Aorta (tissue), 5 donors: ENCODE measurements at regions not wholly inside any gene's neighbourhood (a gene's known extent, or its start where the extent isn't known, plus 50 kb on each side); places are given as distances from the start of the nearest gene placed in this dataset.

Source experiments
- ATAC-seq: fragments of 200-7000 bp; cut with Tn5 transposase; one replicate; pipeline ENCODE4 v1.9.1; 2022; ENCODE audit warnings: moderate library complexity; ENCODE audit not compliant: low FRiP score
- DNase-seq, 2 donors: peaks; one replicate each; pipeline ENCODE4 v3.0.0-alpha.2; 2020
- H3K27ac ChIP-seq, 2 donors: one replicate each; pipeline ENCODE4 v1.5.1; 2013; ENCODE audit warnings: low read length in 2 of 2, mild to moderate bottlenecking in 2 of 2, moderate library complexity in 2 of 2, control low read depth in 1 of 2, inconsistent platforms in 1 of 2, low read depth in 1 of 2
- H3K27me3 ChIP-seq, 2 donors: one replicate each; pipeline ENCODE4 v1.6.1; 2013; ENCODE audit warnings: control low read depth in 1 of 2, low read length in 1 of 2, mild to moderate bottlenecking in 1 of 2, moderate library complexity in 1 of 2; ENCODE audit not compliant: insufficient read depth in 2 of 2, control insufficient read depth in 1 of 2
- H3K36me3 ChIP-seq, 2 donors: one replicate each; pipeline ENCODE4 v1.6.1; 2013; ENCODE audit warnings: control low read depth in 1 of 2, low read length in 1 of 2, mild to moderate bottlenecking in 1 of 2; ENCODE audit not compliant: insufficient read depth in 2 of 2, control insufficient read depth in 1 of 2
- H3K4me1 ChIP-seq, 2 donors: one replicate each; pipeline ENCODE4 v1.6.1; 2013; ENCODE audit warnings: low read length in 2 of 2, control low read depth in 1 of 2, mild to moderate bottlenecking in 1 of 2, moderate library complexity in 1 of 2; ENCODE audit not compliant: insufficient read depth in 2 of 2, control insufficient read depth in 1 of 2
- H3K4me3 ChIP-seq, 2 donors: one replicate each; pipeline ENCODE4 v1.5.1; 2013; ENCODE audit warnings: low read length in 2 of 2, control low read depth in 1 of 2, mild to moderate bottlenecking in 1 of 2
- H3K9me3 ChIP-seq: one replicate; pipeline ENCODE4 v1.6.1; 2013; ENCODE audit warnings: mild to moderate bottlenecking, low read length; ENCODE audit not compliant: control insufficient read depth
- WGBS, 2 donors: extraction: QIAGEN DNeasy Blood & Tissue Kit; methylation state at CpG; one replicate each; pipeline ENCODE4 v1.1.7; 2013; 5-methylcytosine and 5-hydroxymethylcytosine counted together
- intact Hi-C, 2 donors: fragments of 100-400 bp; cut with DNase I; formaldehyde crosslinking; loops; one replicate each; pipeline versions ENCODE4 v1.14.2 to v1.15.0; 2022
- donor health status: healthy with polysubstance abuse.
- donor health status: Bipolar disorder and iron deficiency.
- donor health status: DM: no; HTN: no; CAD: no.
- donor health status: DM: no; HTN: no; CAD: no.
- donor health status: DM: yes; HTN: yes; CAD: no.

GRCh38 chr10:22058201-22058600 is 54.7 kb upstream of the DNAJC1 start:
- intact Hi-C loops = loop anchor here in 1 of 2 donors (5.0 kb wide), 1 partner anchor 459 kb away; no protein-coding TSS in a partner anchor

GRCh38 chr10:22054961-22055360 is 51.4 kb upstream of the DNAJC1 start:
- DNase-seq (no peak), ATAC-seq (no peak)
- no peaks in the 10 kb centered on the region for H3K27me3 ChIP-seq
- no peaks in the 10 kb centered on the region for H3K36me3 ChIP-seq
- intact Hi-C loops = loop anchor here in 1 of 2 donors (5.0 kb wide), 1 partner anchor 462 kb away; no protein-coding TSS in a partner anchor
- H3K9me3 ChIP-seq = no peaks in the 10 kb centered on the region
- WGBS, 2 donors = 28% methylated on average over 1 of the region's 1 CpG
- no peak overlapping the region for H3K4me3 ChIP-seq
- no peak overlapping the region for H3K27ac ChIP-seq
- no peaks in the 10 kb centered on the region for H3K4me1 ChIP-seq

More at GRCh38 chr10:22058201-22058600, 54.7 kb upstream of the DNAJC1 start:
- H3K4me1 ChIP-seq = no peaks in the 10 kb centered on the region
- no peak for DNase-seq
- no peaks in the 10 kb centered on the region for H3K27me3 ChIP-seq
- no peak for ATAC-seq
- H3K9me3 ChIP-seq = peaks cover 3% of the 10 kb centered on the region
- 25 to 33% methylated on average over 2 of the region's 2 CpGs for WGBS, 2 donors
- H3K27ac ChIP-seq = no peak overlapping the region
- H3K36me3 ChIP-seq = no peaks in the 10 kb centered on the region
- H3K4me3 ChIP-seq = no peak overlapping the region
